BJ (cell line): ENCODE measurements at regions not wholly inside any gene's neighbourhood (a gene's known extent, or its start where the extent isn't known, plus 50 kb on each side); places are given as distances from the start of the nearest gene placed in this dataset.

Source experiments
- CTCF ChIA-PET: fragments of 350-600 bp; formaldehyde crosslinking; extraction: SDS; loops from one replicate; lab custom pipeline; 2021; ENCODE audit warnings: antibody characterized with exemption, inconsistent platforms; lab: Yijun Ruan, JAX
- POLR2A ChIA-PET: fragments of 300-600 bp; sonication (Branson Sonifier 250); formaldehyde crosslinking; extraction: SDS; loops from one replicate; lab custom pipeline; 2021; ENCODE audit warnings: antibody characterized with exemption; lab: Charles Lee
- DNase-seq: peaks from one replicate; pipeline ENCODE4 v3.0.0-alpha.2; 2011; ENCODE audit warnings: low read depth
- H3K27me3 ChIP-seq: 2 replicates; pipeline ENCODE4 v1.6.0; 2011; ENCODE audit warnings: low read length; ENCODE audit not compliant: control insufficient read depth, insufficient read depth
- H3K36me3 ChIP-seq: 2 replicates; pipeline ENCODE4 v1.5.1; 2011; ENCODE audit warnings: low read length; ENCODE audit not compliant: control insufficient read depth, insufficient read depth
- H3K4me3 ChIP-seq: 2 replicates; pipeline ENCODE4 v1.5.1; 2011; ENCODE audit warnings: low read depth, mild to moderate bottlenecking, control low read depth, low read length
- CTCF ChIP-seq: IDR thresholded peaks from 2 replicates; pipeline ENCODE4 v1.5.1; 2011; ENCODE audit warnings: low read depth, mild to moderate bottlenecking, control low read depth, inconsistent platforms, low read length, moderate library complexity; ENCODE audit not compliant: insufficient read depth

GRCh38 chr12:42957561-42958290 lies 368.2 kb upstream of the PRICKLE1 start:
- DNase-seq: no peak
- ChIA-PET POLR2A (no interaction called here), CTCF (interaction anchor here (1.1 to 1.8 kb wide), 3 partner anchors 9 to 475 kb away, joined by 3 to 5 read pairs (median 3); no protein-coding TSS in a partner anchor)
- no peak for TF ChIP-seq CTCF
- H3K27me3 ChIP-seq: no peaks in the 10 kb centered on the region
- no peaks in the 10 kb centered on the region for H3K36me3 ChIP-seq
- H3K4me3 ChIP-seq: no peak overlapping the region

DNA sequence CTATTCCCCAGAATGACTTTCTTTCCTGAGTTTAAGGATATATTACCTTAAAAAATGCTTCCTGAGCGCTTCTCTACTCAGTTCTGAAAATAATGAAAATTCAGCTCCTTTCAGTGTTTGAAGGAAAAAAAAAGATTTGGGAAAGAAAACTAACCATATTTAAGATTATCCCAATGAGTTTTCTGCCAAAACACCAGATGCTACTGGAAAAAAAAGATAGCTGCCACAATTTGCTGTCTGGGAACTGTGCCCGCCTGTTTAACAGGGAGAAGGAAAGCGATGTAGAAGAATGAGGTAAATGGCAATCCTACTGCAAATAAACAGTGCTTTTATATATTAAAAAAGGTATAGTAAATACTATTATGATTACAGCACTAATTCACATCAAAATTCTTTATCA lies 367.6 kb upstream of the PRICKLE1 start:
- ChIA-PET POLR2A (no interaction called here), CTCF (interaction anchor here (1.2 to 1.8 kb wide), 3 partner anchors 13 to 475 kb away, joined by 3 to 5 read pairs (median 3); no protein-coding TSS in a partner anchor)
- no peak for DNase-seq

DNA sequence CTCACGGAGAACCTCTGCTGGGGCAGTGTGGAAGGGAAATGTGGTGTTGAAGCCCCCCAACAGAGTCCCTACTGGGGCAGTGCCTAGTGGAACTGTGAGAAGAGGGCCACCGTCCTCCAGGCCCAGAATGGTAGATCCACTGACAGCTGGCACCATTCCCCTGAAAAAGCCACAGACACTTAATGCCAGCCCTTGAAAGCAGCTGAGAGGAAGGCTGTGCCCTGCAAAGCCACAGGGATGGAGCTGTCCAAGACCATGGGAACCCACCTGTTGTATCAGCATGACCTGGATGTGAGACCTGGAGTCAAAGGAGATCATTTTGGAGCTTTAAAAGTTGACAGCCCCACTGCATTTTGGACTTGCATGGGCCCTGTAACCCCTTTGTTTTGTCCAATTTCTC lies 363.5 kb upstream of the PRICKLE1 start:
- POLR2A ChIA-PET: no interaction called here
- Histone ChIP-seq H3K4me3 (no peak overlapping the region), H3K27me3 (no peaks in the 10 kb centered on the region), H3K36me3 (no peaks in the 10 kb centered on the region)
- TF ChIP-seq CTCF: no peak
- DNase-seq: no peak
- CTCF ChIA-PET: no interaction called here

More for the DNA sequence above, 367.6 kb upstream of the PRICKLE1 start:
- TF ChIP-seq CTCF: no peak
- Histone ChIP-seq H3K36me3 (no peaks in the 10 kb centered on the region), H3K27me3 (no peaks in the 10 kb centered on the region), H3K4me3 (no peak overlapping the region)

GRCh38 chr12:42946871-42947381 lies 357.4 kb upstream of the PRICKLE1 start:
- H3K27me3 ChIP-seq: no peaks in the 10 kb centered on the region
- ChIA-PET CTCF (no interaction called here), POLR2A (no interaction called here)
- H3K36me3 ChIP-seq: no peaks in the 10 kb centered on the region
- H3K4me3 ChIP-seq: no peak overlapping the region
- no peak for DNase-seq
- no peak for TF ChIP-seq CTCF

- H3K36me3 ChIP-seq: no peaks in the 10 kb centered on the region
- DNase-seq: no peak
- TF ChIP-seq CTCF: no peak
- H3K4me3 ChIP-seq: no peak overlapping the region
- no peaks in the 10 kb centered on the region for H3K27me3 ChIP-seq
- ChIA-PET CTCF (no interaction called here), POLR2A (no interaction called here)
These were observed 356.4 kb upstream of the PRICKLE1 start for GRCh38 chr12:42945927-42946326.
